ENCODE measurements at regions not wholly inside any gene's neighbourhood (a gene's known extent, or its start where the extent isn't known, plus 50 kb on each side); places are given as distances from the start of the nearest gene placed in this dataset.
"Not testable (repeated sequence)": the region's sequence is repeated elsewhere in the genome, so short reads cannot be mapped to it uniquely, and the experiment has no call there.

GRCh38 chr12:3420693-3421092, 70.3 kb upstream of the PRMT8 start:
- no peak for DNase-seq (ENCODE audit: low read depth in 3 of 3)

- DNase-seq (ENCODE audit: low read depth in 3 of 3), result no peak
These were observed 69.6 kb upstream of the PRMT8 start for GRCh38 chr12:3421191-3421978.

GRCh38 chr12:3424796-3425195, 66.2 kb upstream of the PRMT8 start:
- DNase-seq (ENCODE audit: low read depth in 3 of 3), result not testable (repeated sequence)

GRCh38 chr12:3427956-3428355, 63.0 kb upstream of the PRMT8 start:
- DNase-seq (ENCODE audit: low read depth in 3 of 3), result no peak

GRCh38 chr12:3428631-3429030, 62.4 kb upstream of the PRMT8 start:
- DNase-seq (ENCODE audit: low read depth in 3 of 3), result no peak

GRCh38 chr12:3429523-3429922, 61.5 kb upstream of the PRMT8 start:
- not testable (repeated sequence) for DNase-seq (ENCODE audit: low read depth in 3 of 3)

- no peak for DNase-seq (ENCODE audit: low read depth in 3 of 3)
These were observed 59.3 kb upstream of the PRMT8 start for GRCh38 chr12:3431686-3432085.

GRCh38 chr12:3432176-3432742, 58.7 kb upstream of the PRMT8 start:
- DNase-seq (ENCODE audit: low read depth in 3 of 3), result no peak

GRCh38 chr12:3432868-3433267, 58.1 kb upstream of the PRMT8 start:
- DNase-seq (ENCODE audit: low read depth in 3 of 3), result no peak

GRCh38 chr12:3436461-3437065, 54.4 kb upstream of the PRMT8 start:
- no peak for DNase-seq (ENCODE audit: low read depth in 3 of 3)

- no peak for DNase-seq (ENCODE audit: low read depth in 3 of 3)
These were observed 53.0 kb upstream of the PRMT8 start for GRCh38 chr12:3437986-3438385.

GRCh38 chr12:3438401-3438800, 52.6 kb upstream of the PRMT8 start:
- DNase-seq (ENCODE audit: low read depth in 3 of 3), result no peak

Data from stimulated activated CD4-positive, alpha-beta T cell treated with anti-CD3 and anti-CD28 coated beads, TNF-alpha, amount 100 ng/mL, for 24 hours (primary cell).